Lower leg skin (tissue), 3 donors: ENCODE measurements at regions not wholly inside any gene's neighbourhood (a gene's known extent, or its start where the extent isn't known, plus 50 kb on each side); places are given as distances from the start of the nearest gene placed in this dataset.

Source experiments
- CTCF ChIP-seq, 3 donors: fragments of 450-650 bp; IDR thresholded peaks; one replicate each; pipeline ENCODE4 v1.5.1; 2016; ENCODE audit warnings: antibody characterized with exemption in 3 of 3, mild to moderate bottlenecking in 3 of 3, moderate library complexity in 2 of 3
- POLR2A ChIP-seq, 2 donors: fragments of 450-650 bp; IDR thresholded peaks; one replicate each; pipeline ENCODE4 v1.6.1; 2016 to 2017; ENCODE audit warnings: antibody characterized with exemption in 2 of 2, mild to moderate bottlenecking in 1 of 2, moderate library complexity in 1 of 2

- no peak for TF ChIP-seq POLR2A (IDR thresholded peaks at IDR 0.05)
- TF ChIP-seq CTCF (IDR thresholded peaks at IDR 0.05), result no peak
These were observed 363.1 kb upstream of the ADGRL2 start for GRCh38 chr1:81437649-81438048.
